NCI-H82 (cell line): ENCODE measurements at regions not wholly inside any gene's neighbourhood (a gene's known extent, or its start where the extent isn't known, plus 50 kb on each side); places are given as distances from the start of the nearest gene placed in this dataset.
"Not testable (repeated sequence)": the region's sequence is repeated elsewhere in the genome, so short reads cannot be mapped to it uniquely, and the experiment has no call there.

Experiments
- DNase-seq: peaks from one replicate; lab custom pipeline; 2025; lab: John Stamatoyannopoulos, UW

DNA sequence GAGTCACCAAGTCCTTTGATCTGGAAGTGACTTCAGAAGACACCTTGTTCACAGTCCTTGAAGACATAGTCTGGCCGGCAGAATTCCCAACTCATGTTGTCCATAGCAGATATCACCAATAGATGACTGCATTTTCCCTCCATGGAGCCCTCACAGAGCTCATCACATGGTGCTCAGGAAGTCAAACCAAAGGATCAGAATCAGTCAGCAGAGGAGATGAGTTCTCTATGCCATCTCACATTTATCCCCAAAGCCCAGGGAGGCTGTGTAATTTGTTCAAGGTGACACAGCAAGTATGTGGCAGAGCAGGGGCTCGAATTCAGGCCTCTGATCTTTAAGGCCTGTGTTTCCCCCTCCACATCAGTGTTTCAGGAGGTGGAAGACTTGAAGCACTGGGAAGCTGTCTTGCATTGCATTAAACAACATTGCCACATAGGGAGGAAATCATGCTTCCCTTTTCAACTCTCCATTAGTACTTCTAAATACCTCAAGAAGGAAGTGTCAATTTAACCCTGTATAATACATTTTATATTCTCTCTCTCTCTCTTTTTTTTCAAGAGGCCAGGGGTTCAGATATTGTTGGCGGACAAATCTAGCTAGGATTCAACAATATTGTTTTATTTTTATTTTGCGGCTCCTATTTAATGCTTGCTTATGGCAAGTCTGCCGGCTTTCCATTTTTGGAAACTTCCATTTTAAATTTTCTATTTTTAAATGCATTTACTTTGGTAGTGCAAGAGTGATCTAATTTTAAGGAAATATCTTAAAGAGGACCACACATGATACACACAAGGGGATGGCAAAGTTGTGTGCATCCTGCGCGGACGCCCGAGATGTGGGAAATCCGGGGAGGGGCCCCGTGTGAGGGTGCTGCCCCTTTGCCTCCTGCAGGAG lies 61.9 kb downstream of the NPIPB5 start:
- DNase-seq: not testable (repeated sequence)

DNA sequence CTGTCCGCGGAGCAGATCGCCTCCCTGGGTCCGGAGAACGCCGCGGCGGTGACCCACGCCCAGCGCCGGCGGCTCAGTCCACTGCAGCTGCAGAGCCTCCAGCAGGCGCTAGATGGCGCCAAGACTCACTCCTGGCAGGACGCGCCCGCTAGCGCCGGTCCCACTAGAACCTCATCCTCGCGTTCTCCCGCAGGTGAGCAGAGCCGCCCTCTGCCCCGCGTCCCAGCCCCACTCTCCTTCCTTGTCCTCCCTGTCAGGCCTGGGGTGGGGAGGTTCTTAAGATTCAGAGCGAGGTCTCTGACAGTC lies 62.5 kb downstream of the NPIPB5 start:
- not testable (repeated sequence) for DNase-seq

DNA sequence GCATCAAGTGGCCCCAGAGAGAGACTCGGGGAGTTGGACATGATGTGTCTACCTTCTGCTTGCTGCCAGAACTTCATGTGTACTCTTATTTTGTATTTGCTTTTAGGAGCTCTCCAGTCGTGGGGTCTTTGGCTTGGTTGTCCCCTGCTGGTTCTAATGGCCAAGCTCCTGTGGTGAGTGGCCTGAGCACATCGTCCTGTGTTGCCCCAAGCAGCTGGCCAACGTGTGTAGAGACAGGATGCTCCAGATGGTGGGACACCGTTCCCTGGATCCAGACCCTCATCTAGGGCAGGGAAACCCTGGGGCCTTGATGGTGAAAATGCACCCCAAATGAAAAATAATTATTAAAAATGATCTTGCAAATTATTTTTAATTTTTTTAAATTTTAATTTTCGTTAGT lies 65.8 kb downstream of the NPIPB5 start:
- not testable (repeated sequence) for DNase-seq

DNA sequence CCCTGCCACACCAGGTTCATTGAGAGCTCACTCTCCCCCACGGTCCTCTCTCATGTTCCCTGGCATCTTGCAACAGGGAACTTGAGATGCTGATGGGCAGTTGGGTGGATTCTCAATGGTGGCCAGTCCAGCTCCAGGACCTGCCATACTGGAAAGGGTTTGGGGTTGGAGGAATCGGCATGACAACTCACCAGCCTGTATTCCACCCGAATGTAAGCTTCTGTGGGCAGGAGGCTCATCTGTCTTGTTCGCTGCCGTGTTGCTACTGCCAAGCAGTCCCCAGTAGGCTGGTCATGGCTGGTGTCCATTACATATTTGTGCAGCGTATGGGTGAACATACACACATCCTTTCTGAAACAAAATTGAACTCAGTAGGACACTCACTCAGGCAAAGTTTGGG lies 72.5 kb downstream of the NPIPB5 start:
- DNase-seq: not testable (repeated sequence)

DNA sequence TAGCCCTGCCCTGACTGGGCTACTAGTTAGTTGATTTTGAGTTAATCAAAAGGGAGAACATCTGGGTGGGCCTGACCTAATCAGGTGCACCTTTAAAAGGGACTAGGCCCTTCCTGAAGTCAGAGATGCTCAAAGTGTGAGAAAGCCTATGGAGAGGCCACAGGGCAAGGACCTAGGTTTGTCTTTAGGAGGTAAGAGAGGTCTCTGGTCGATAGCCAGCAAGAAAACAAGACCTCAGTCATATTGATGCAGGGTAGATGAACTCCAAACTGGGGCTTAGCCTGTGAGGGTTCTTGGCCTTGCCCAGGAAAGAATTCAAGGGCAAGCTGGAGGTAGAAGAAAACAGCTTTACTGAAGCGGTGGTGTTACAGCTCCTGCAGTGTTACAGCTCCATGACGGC lies 73.8 kb downstream of the NPIPB5 start:
- DNase-seq: not testable (repeated sequence)

DNA sequence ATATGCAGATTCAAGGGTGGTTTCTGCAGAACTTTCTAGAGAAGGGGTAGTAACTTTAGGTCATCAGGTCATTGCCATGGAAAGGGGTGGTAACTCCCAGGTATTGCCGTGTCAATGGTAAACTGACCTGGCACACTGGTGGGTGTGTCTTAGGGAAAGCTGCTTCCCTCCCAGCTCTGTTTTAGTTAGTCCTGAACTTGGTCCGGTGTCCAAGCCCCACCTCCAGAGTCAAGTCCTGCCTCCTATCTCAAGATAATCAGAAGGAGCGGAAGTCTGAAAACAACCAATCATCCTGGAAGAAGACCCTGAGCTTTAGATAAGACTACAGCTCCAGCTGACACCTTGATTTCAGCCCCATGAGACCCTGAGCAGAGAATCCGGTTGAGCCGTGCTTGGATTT lies 74.2 kb downstream of the NPIPB5 start:
- not testable (repeated sequence) for DNase-seq

DNA sequence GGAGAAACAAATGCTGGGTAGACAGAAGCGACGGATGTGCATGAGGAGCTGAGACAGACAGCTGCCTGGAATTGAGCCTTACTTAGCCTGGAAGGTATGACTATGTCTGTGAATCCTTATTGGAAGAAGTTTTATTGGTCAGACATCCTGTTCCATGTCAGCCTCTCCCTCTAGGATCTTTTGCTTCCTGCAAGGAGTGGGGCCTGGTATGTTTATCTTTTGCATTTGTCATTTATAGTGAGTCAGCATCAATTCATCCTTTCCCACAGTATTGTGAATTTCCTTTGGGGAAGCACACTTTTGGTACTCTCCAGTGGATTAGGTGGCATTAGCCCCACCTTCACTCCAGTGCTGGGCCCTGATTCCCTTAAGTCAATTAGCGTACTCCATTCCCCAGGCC lies 74.7 kb downstream of the NPIPB5 start:
- peak; percentile 78 for DNase-seq

DNA sequence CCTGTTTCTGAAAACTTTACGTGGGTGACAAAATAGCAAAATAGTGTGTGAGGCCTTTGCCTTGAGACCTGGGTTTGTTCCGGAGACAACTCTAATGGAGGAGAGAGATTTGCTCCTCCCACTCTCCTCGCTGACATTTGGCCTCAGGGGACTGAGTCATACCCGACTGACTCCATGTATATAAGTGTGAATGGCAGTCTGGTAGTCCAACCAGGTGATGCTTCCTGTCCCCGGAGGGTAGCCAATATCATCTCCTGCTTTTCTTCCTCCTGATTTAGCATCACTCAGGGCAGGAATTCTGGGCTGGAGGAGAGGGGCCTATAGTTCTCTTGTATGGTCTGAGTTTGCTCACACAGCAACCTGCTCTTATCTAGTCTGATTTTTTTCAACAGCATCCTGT lies 76.0 kb downstream of the NPIPB5 start:
- not testable (repeated sequence) for DNase-seq

DNA sequence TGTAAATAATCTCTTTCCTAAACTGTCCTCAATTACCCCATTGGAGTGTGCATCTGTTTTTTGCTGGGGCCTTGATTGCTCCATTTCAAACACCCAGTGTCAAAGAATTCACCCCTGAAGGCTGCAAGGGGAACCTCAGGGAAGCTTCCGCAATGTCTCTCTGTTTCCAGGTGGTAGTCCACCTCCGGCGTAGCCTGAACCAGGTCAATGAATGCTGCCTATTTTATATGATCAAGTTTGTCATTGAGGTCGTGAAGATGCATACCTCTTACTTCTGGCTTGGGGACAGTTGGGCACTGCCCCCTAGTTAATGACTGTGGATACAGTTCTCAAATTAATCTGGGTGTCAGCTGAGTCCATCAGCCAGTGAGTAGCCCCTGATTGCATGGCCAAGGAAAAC lies 79.1 kb downstream of the NPIPB5 start:
- not testable (repeated sequence) for DNase-seq

DNA sequence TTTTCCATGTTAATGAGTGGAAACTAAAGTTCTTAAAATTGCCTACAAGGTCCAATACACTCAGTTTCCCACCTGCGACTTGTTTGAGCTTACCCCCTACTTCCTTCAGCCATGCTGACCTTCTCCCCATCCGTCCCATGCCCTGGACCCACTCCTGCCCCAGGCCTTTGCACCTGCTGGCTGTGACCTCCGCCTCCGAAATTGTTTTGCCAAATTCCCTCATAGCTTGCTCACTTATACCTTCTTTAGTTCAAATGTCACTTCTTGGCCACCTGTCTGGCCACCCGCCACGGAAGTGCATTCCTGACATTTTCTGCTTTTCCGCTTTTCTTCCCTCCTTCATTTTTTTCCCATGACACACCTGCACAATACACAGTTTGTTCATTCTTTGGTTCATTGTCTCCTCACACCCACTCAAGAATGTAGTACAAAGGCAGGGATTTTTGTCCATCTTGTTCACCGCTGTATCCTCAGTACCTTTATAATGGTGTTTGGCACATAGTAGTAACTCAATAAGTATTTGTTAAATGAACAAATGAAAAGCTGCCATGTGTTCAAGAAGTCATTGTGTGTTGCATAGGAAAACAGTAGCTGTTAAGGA lies 85.9 kb downstream of the NPIPB5 start:
- DNase-seq: not testable (repeated sequence)

DNA sequence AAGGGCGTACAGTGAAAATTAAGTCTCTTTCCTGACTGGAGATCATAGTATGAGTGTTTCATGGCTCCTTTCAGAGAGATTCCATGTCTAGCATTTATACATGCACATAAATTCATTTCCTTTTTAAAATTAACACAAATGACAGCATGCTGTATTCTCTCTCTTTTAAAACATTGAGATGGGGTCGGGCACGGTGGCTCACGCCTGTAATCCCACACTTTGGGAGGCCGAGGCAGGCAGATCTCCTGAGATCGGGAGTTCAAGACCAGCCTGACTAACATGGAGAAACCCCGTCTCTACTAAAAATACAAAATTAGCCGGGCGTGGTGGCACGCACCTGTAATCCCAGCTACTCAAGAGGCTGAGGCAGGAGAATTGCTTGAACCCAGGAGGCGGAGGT lies 93.1 kb downstream of the NPIPB5 start:
- not testable (repeated sequence) for DNase-seq

DNA sequence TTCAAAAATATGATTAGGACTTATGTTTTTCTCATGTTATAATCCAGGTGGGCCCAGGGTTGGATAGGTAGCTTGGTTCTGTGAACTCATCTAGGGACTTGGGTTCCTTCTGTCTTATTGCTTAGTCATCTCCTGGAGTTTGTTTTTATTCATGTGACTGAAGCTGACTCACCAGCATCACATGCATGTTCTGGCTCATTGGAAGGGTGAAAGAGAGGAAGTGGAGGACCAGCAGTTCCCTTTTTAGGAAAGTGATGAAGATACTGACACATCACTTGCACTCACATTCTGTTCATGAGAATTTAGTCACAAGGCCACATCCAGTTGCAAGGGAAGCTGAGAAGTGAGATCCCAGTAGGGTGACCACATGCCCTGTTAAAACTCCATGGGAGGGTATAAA lies 95.9 kb downstream of the NPIPB5 start:
- DNase-seq: not testable (repeated sequence)

DNA sequence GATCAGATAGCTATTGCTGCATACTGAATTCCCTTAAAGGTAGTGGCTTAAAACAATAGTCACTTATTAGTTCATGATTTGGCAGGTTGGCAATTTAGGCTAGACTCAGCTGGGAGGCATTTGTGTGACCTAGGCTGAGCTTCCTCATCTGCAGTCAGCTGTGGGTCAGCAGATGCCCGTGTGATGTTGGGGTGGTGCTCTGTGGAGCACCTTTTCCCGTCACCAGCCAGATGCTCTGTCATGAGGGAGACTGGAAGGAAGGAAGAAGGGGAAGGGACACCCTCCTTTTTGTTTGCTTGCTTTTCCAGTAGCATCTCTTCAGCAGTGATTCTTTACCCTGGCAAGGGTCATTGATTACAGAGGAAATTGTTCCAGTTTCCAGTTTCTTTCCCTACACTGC lies 99.1 kb downstream of the NPIPB5 start:
- DNase-seq: not testable (repeated sequence)

DNA sequence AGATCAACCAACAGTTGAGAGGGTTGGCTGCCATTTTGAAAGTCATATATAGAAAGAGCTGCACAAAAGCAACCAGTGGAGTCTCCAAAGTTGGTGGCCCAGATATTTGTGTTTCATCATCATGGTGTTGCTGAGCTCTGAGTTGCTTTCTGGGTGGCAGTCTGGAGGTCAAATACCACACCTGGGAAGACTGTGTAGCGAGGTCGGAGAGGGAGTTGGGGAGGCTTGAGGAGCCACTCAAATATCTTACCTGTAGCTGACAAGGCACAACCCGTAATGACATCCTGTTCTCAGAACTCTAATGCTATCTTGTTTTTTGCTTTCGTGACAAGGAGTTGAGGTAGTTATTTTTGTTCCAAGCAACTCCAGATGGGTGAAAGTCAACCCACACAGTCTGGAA lies 100.4 kb downstream of the NPIPB5 start:
- DNase-seq: not testable (repeated sequence)

DNA sequence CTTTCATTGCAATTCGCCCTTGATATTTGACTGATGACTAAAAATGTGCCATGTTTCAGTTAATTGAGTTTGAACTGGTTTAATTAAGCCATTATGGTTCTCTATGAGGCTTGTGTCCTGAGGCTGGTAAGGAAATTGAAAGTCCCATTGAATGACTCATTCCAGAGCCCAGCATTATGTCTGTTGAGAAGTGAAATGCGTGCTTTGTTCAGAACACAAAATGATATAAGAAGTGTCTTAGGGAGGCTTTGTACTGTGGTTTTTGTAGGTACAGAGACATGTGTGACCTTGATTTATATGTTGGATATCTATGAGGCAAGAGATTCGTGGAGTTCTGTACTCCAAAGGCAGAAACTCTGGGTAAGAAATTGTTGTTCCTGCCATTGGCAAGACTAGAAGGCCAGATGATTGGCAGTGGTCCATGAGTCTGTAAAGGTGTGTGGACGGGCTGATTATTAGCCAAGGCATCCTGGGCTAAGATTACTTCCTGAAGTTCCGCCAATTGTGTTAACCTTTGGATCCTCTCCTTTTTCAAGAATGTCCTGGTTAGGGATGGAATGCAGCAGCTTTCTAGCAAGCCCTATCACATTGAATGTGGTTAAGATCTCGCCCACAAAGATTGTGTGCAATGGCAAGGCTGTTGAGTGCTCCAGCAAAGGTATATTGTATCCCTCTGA lies 103.7 kb downstream of the NPIPB5 start:
- no peak for DNase-seq

DNA sequence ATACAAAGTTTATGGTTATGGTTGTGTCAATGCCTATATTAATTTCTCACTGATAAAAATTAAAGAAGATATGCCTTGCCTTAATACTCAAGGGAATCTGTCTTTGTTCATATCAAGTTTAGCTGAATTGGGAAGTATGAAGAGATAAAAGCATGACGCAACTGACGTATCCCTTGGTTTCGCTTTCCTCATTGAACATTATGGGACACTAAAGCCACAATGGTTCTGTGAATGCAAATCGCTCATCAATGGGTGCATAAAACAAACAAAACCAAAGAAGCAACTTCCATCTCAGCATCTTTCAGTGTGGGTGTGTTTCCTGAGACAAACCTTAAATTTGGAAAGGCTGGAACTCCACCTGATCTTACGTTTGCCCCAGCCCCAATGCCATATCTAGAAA lies 108.2 kb downstream of the NPIPB5 start:
- DNase-seq: no peak

DNA sequence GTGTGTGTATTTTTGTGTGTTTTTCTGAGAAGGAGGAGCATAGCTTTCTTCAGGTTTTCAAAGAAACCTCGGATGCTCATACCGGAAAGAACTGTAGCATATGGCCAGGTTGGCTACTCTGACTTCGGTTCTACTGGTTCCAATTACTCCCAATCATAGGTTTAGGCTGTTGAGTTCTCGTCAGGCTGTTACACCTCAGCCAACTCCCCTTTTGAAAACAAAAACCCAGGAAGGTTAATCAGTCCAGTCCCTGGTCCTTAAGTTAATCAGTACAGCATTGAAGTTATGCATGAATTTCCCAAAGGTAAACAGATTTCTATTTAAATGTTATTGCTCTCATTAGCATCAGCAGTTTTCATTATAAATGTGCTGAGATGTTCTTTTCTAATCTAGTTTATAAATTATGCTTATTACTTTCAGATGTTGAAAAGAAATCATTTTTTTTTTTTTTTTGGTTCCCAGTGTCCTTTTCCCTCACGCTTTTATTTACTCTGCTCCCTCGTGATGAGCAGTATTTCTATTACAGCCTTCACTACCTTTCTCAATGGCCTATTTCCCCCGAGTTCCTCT lies 111.0 kb downstream of the NPIPB5 start:
- no peak for DNase-seq

DNA sequence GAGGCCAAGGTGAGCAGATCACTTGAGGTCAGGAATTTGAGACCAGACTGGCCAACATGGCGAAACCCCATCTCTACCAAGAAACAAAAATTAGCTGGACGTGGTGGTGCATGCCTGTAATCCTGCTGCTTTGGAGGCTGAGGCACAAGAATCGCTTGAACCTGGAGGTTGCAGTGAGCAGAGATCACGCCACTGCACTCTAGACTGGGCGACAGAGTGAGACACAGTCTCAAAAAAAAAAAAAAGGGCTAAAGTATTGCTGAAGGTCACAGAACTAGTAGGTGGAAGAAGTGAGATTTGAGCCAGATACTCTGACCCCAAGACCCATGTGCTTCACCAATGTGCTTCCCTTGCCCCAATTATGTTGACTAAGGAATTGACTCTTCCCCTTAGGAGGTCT lies 112.0 kb downstream of the NPIPB5 start:
- no peak for DNase-seq

DNA sequence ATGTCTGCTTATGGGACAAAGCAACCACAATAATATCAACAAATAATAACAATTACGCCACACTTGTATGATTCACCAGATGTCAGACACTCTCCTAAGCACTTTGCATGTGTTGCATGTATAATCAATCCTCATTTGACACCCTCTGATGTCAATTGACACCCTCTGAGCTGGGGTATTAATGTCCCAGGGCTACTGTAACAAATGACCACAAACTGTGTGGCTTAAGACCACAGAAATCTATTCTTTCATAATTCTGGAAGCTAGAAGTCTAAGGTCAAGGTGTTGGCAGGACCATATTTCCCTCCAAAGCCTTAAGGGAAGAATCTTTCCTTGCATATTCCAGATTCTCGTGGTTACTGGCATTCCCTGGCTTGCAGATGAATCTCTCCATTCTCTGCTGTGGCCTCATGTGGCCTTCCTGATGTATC lies 112.7 kb downstream of the NPIPB5 start:
- no peak for DNase-seq

DNA sequence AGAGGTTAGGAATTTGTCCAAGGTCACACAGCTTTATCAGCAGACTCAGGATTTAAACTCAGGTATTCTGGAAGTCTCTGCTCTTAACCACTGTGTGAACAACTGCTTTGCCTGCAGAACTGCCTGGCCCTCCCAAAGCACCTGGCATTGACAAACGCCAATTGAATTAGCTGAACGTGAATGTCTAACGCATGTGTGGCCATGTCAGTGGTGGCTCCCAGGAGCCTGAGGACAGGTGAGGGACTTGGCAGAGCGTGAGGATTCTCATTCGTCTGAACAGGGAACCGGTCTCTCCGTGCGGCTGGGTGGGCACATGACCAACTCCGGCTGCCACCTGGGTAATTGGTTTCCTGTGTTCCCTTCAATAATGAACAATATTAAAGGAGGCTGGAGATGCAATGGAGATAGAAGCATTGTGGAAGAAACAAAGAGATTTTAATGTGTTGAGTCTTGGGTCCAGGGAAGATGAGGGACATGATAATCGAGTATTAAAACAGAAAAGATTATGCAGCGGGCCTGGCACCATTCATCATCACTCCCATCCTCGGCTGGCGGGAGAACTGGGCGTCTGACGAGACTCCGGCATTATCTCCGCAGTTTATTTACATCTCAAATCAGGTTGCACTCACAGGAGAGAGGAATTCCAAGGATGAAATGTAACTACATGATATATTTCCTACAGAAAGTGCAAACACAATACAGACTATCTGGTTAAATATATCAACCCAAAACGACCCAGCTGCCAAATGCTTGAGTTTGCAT lies 113.5 kb downstream of the NPIPB5 start:
- no peak for DNase-seq

DNA sequence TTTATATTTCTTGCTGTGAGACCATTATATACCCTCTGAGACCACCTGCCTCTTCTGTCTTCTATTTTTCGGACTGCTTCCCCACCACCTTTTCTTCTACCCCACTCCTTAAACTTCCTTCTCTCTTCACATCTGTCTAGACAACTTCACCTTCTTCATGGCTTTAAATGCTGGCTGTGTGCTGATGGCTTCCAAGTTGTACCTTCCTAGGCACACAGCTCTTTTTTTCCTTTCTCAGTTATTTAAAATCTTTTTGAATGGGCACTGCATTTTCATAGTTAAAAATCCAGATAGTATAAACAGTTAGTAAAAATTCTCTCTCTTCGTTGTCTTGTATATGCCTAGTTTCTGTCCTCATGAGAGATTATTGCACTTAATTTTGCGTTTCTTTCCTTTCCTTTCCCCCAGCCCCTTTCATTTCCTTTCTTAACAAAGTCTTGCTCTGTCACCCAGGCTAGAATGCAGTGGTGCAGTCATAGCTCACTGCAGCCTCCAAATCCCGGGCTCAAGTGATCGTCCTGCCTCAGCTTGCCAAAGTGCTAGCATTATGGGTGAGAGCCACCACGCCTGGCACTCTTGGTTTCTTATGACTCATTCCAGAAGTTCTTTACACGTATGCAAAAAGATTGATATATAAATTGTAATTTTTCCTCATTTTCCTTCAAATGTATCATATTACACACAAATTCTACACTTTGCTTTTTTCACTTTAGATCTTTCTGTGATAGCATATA lies 114.3 kb downstream of the NPIPB5 start:
- no peak for DNase-seq
